ENCODE measurements at regions not wholly inside any gene's neighbourhood (a gene's known extent, or its start where the extent isn't known, plus 50 kb on each side); places are given as distances from the start of the nearest gene placed in this dataset.

DNA sequence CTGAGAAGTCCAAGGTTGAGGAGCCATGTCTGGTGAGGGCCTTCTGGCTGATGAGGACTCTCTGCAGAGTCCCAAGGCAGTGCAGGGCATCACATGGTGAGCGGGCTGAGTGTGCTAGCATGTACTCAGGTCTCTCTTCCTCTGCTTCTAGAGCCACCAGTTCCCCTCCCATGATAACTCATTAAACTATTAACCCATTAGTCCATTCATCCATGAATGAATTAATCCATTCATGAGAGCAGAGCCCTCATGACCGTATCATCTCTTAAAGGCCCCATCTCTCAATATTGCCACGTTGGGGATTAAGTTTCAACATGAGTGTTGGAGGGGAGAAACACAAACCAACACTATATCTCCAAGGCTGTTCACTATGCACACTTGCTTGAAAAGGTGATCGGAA, 83.7 kb downstream of the TMEM30B start:
- TF ChIP-seq EP300 (IDR thresholded peaks at IDR 0.05) (no peak), POLR2AphosphoS5 (IDR thresholded peaks at IDR 0.05) (no peak), POLR2A (IDR thresholded peaks at IDR 0.05) (no peak)
- TF ChIP-seq, protein P1, sequence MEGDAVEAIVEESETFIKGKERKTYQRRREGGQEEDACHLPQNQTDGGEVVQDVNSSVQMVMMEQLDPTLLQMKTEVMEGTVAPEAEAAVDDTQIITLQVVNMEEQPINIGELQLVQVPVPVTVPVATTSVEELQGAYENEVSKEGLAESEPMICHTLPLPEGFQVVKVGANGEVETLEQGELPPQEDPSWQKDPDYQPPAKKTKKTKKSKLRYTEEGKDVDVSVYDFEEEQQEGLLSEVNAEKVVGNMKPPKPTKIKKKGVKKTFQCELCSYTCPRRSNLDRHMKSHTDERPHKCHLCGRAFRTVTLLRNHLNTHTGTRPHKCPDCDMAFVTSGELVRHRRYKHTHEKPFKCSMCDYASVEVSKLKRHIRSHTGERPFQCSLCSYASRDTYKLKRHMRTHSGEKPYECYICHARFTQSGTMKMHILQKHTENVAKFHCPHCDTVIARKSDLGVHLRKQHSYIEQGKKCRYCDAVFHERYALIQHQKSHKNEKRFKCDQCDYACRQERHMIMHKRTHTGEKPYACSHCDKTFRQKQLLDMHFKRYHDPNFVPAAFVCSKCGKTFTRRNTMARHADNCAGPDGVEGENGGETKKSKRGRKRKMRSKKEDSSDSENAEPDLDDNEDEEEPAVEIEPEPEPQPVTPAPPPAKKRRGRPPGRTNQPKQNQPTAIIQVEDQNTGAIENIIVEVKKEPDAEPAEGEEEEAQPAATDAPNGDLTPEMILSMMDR (IDR thresholded peaks at IDR 0.05): no peak
- Histone ChIP-seq H3K4me3 (no peak overlapping the region), H3K27me3 (no peaks in the 10 kb centered on the region), H3K9me3 (no peaks in the 10 kb centered on the region), H3K4me1 (no peaks in the 10 kb centered on the region), H3K36me3 (no peaks in the 10 kb centered on the region), H3K27ac (no peak overlapping the region)
- WGBS, 2 donors: 69 to 71% methylated on average over 4 of the region's 4 CpGs
- DNase-seq: no peak
- intact Hi-C loops (cut with DNase I): no loop called here

DNA sequence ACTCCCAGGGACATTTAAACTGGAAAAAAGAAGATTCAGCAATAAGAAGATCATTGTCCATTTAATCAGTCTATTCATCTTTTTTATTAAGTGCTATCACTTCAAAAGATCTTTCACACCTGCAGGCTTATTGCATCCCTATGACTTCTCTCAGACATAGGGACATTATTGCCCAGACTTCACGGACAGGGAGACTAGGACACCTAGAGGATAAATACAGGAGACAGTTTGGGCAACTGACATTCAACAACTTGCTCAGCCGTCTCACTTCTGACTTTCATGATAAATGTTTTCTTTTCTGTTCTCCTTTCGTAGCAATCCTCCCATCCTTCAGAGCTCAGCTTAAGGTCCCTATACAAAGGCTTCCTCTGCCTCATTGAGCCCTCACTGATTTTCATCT, 84.3 kb downstream of the TMEM30B start:
- Histone ChIP-seq H3K4me1 (no peaks in the 10 kb centered on the region), H3K4me3 (no peak overlapping the region), H3K27ac (no peak overlapping the region), H3K9me3 (no peaks in the 10 kb centered on the region), H3K36me3 (no peaks in the 10 kb centered on the region), H3K27me3 (no peaks in the 10 kb centered on the region)
- DNase-seq: no peak
- WGBS, 2 donors: 45 to 74% methylated on average over 3 of the region's 3 CpGs
- intact Hi-C loops (cut with DNase I): no loop called here
- TF ChIP-seq POLR2AphosphoS5 (IDR thresholded peaks at IDR 0.05) (no peak), EP300 (IDR thresholded peaks at IDR 0.05) (no peak), POLR2A (IDR thresholded peaks at IDR 0.05) (no peak)
- TF ChIP-seq, protein P1 (IDR thresholded peaks at IDR 0.05): no peak

- H3K36me3 ChIP-seq: no peaks in the 10 kb centered on the region
- no peak for DNase-seq
- no peaks in the 10 kb centered on the region for H3K9me3 ChIP-seq
- no peaks in the 10 kb centered on the region for H3K4me1 ChIP-seq
- intact Hi-C loops (cut with DNase I): no loop called here
- 83 to 87% methylated on average over 2 of the region's 2 CpGs for WGBS, 2 donors
- TF ChIP-seq, protein P1 (IDR thresholded peaks at IDR 0.05): no peak
- TF ChIP-seq EP300 (IDR thresholded peaks at IDR 0.05): no peak
- no peak for TF ChIP-seq POLR2A (IDR thresholded peaks at IDR 0.05)
- TF ChIP-seq POLR2AphosphoS5 (IDR thresholded peaks at IDR 0.05): no peak
- H3K27ac ChIP-seq: no peak overlapping the region
- no peak overlapping the region for H3K4me3 ChIP-seq
- H3K27me3 ChIP-seq: no peaks in the 10 kb centered on the region
These were observed 85.1 kb downstream of the TMEM30B start for GRCh38 chr14:61196034-61196433.

DNA sequence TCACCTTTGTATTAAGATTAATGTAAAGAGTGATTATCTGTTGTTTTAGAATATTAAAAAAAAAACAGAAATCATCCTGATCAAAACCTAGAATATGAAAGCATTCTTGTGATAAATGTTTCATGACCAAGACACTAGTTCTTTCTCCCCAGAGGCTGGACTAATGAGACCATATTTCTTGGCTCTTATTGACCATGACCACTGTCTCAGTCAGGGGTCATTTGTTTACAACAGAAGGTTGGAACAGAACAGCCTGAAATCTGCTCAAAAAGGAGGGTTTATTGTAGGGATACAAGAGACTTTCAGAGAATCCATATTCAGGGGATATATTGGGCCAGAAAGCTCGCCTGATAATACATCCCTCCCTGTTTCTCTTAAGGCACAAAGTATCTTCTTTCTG, 87.7 kb downstream of the TMEM30B start:
- Histone ChIP-seq H3K27ac (no peak overlapping the region), H3K36me3 (no peaks in the 10 kb centered on the region), H3K27me3 (no peaks in the 10 kb centered on the region), H3K9me3 (no peaks in the 10 kb centered on the region), H3K4me3 (no peak overlapping the region), H3K4me1 (peaks cover 0 to 10% (median 3%) of the 10 kb centered on the region in 4 donors)
- 36 to 75% methylated on average over 1 of the region's 1 CpG for WGBS, 2 donors
- intact Hi-C loops (cut with DNase I): no loop called here
- DNase-seq: no peak
- TF ChIP-seq EP300 (IDR thresholded peaks at IDR 0.05): no peak
- no peak for TF ChIP-seq POLR2AphosphoS5 (IDR thresholded peaks at IDR 0.05)
- TF ChIP-seq, protein P1 (IDR thresholded peaks at IDR 0.05): no peak
- TF ChIP-seq POLR2A (IDR thresholded peaks at IDR 0.05): no peak

DNA sequence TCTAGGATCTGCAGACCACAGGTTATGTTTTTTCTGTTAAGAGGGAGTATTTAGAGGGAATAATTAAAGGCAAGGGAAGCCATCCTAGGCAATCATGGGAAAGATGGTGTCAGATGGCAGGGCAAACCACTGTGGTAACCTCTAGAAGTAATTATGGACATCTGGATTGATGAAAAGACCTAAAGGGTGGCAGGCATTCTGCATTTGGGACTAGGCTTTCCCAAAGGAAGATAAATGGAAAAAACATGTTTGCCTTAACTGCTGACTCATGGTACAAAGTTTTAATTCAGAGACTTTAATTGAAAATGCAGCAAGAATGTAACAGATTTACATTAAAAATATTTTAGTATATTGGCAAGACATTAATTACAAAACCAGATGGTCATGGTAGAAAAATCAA, 88.1 kb downstream of the TMEM30B start:
- TF ChIP-seq POLR2AphosphoS5 (IDR thresholded peaks at IDR 0.05): no peak
- TF ChIP-seq POLR2A (IDR thresholded peaks at IDR 0.05): no peak
- TF ChIP-seq, protein P1 (IDR thresholded peaks at IDR 0.05): no peak
- no peak for TF ChIP-seq EP300 (IDR thresholded peaks at IDR 0.05)
- intact Hi-C loops (cut with DNase I): no loop called here

More for the DNA sequence above, 88.1 kb downstream of the TMEM30B start:
- H3K4me3 ChIP-seq: no peak overlapping the region
- no peak for DNase-seq
- H3K36me3 ChIP-seq: no peaks in the 10 kb centered on the region
- H3K9me3 ChIP-seq: no peaks in the 10 kb centered on the region
- no peak overlapping the region for H3K27ac ChIP-seq
- H3K27me3 ChIP-seq: no peaks in the 10 kb centered on the region
- peaks cover 0 to 10% (median 3%) of the 10 kb centered on the region in 4 donors for H3K4me1 ChIP-seq

Measured in sigmoid colon (tissue), 6 donors.